Smooth muscle cell (in vitro differentiated cells): ENCODE measurements at regions not wholly inside any gene's neighbourhood (a gene's known extent, or its start where the extent isn't known, plus 50 kb on each side); places are given as distances from the start of the nearest gene placed in this dataset.
A peak's percentile ranks its signal among the peaks of the same experiment; 100 is the strongest.

Experiments
- DNase-seq: peaks from one replicate; lab custom pipeline; 2025; ENCODE audit not compliant: unreplicated experiment; lab: John Stamatoyannopoulos, UW
- H2AFZ ChIP-seq: fragments of 200-600 bp; sonication (generic); 2 replicates; pipeline ENCODE4 v1.6.0; 2016; ENCODE audit warnings: antibody characterized with exemption, low read depth, mild to moderate bottlenecking
- H3F3A ChIP-seq: fragments of 200-600 bp; sonication (generic); 2 replicates; pipeline ENCODE4 v1.6.0; 2017; ENCODE audit warnings: antibody characterized with exemption, low read depth
- H3K27ac ChIP-seq: fragments of 200-600 bp; sonication (generic); 2 replicates; pipeline ENCODE4 v1.5.1; 2016; ENCODE audit warnings: low read depth, mild to moderate bottlenecking
- H3K27me3 ChIP-seq: fragments of 200-600 bp; sonication (generic); 2 replicates; pipeline ENCODE4 v1.6.1; 2016; ENCODE audit warnings: low read depth, mild to moderate bottlenecking
- H3K36me3 ChIP-seq: fragments of 200-600 bp; sonication (generic); 2 replicates; pipeline ENCODE4 v1.5.1; 2016; ENCODE audit warnings: low read depth
- H3K4me1 ChIP-seq: fragments of 200-600 bp; sonication (generic); 2 replicates; pipeline ENCODE4 v1.5.1; 2016; ENCODE audit warnings: low read depth
- H3K4me2 ChIP-seq: fragments of 200-600 bp; sonication (generic); 2 replicates; pipeline ENCODE4 v1.6.0; 2016; ENCODE audit warnings: mild to moderate bottlenecking
- H3K4me3 ChIP-seq: fragments of 200-600 bp; sonication (generic); 2 replicates; pipeline ENCODE4 v1.5.1; 2016; ENCODE audit warnings: mild to moderate bottlenecking
- H3K79me2 ChIP-seq: fragments of 200-600 bp; sonication (generic); 2 replicates; pipeline ENCODE4 v1.6.0; 2016; ENCODE audit warnings: low read depth, mild to moderate bottlenecking
- H3K9ac ChIP-seq: fragments of 200-600 bp; sonication (generic); 2 replicates; pipeline ENCODE4 v1.6.0; 2016; ENCODE audit warnings: low read depth
- H3K9me3 ChIP-seq: fragments of 200-600 bp; sonication (generic); replicated peaks from 2 replicates; pipeline ENCODE4 v1.5.1; 2016; ENCODE audit warnings: low read depth
- H4K20me1 ChIP-seq: fragments of 200-600 bp; sonication (generic); 2 replicates; pipeline ENCODE4 v1.6.0; 2016; ENCODE audit warnings: low read depth
- WGBS: methylation state at CpG from one replicate; pipeline ENCODE4 v1.1.7; 2016; ENCODE audit warnings: low lambda C conversion rate; 5-methylcytosine and 5-hydroxymethylcytosine counted together
- TF ChIP-seq, protein P1 (sequence below): fragments of 200-600 bp; sonication (generic); IDR thresholded peaks from 2 replicates; pipeline ENCODE4 v1.5.1; 2017; ENCODE audit warnings: borderline replicate concordance, mild to moderate bottlenecking, antibody characterized with exemption; ENCODE audit not compliant: insufficient read depth, poor library complexity, severe bottlenecking

DNA sequence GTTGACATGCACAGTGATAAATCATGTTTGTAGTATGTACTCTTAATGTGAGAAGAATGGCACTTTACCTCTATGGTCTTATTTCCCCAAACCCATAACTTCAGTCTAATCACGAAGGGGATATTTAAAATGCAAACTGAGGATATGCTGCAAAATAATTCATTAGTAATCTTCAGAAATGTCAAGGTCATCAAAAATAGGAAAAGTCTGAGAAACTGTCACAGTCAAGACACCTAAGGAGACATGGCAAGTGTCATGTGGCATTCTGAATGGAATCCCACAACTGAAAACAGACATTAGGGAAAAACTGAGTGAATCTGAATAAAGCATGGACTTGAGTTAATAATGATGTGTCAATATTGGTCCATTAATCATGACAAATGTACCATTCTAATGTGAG is 605.5 kb upstream of the ANKRD30A start:
- TF ChIP-seq, protein P1, sequence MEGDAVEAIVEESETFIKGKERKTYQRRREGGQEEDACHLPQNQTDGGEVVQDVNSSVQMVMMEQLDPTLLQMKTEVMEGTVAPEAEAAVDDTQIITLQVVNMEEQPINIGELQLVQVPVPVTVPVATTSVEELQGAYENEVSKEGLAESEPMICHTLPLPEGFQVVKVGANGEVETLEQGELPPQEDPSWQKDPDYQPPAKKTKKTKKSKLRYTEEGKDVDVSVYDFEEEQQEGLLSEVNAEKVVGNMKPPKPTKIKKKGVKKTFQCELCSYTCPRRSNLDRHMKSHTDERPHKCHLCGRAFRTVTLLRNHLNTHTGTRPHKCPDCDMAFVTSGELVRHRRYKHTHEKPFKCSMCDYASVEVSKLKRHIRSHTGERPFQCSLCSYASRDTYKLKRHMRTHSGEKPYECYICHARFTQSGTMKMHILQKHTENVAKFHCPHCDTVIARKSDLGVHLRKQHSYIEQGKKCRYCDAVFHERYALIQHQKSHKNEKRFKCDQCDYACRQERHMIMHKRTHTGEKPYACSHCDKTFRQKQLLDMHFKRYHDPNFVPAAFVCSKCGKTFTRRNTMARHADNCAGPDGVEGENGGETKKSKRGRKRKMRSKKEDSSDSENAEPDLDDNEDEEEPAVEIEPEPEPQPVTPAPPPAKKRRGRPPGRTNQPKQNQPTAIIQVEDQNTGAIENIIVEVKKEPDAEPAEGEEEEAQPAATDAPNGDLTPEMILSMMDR = no peak
- Histone ChIP-seq H3K9me3 (no peaks in the 10 kb centered on the region), H3K27me3 (no peaks in the 10 kb centered on the region), H3K9ac (no peak overlapping the region), H3K4me3 (no peak overlapping the region), H4K20me1 (no peaks in the 10 kb centered on the region), H3F3A (no peaks in the 10 kb centered on the region), H2AFZ (no peak overlapping the region), H3K4me2 (no peak overlapping the region), H3K27ac (no peak overlapping the region), H3K4me1 (no peaks in the 10 kb centered on the region), H3K36me3 (no peaks in the 10 kb centered on the region), H3K79me2 (no peaks in the 10 kb centered on the region)
- no peak for DNase-seq
- WGBS = 88% methylated on average over 1 of the region's 1 CpG

GRCh38 chr10:36516281-36516680 is 609.1 kb upstream of the ANKRD30A start:
- Histone ChIP-seq H3K27me3 (no peaks in the 10 kb centered on the region), H2AFZ (no peak overlapping the region), H4K20me1 (no peaks in the 10 kb centered on the region), H3K4me2 (no peak overlapping the region), H3F3A (no peaks in the 10 kb centered on the region), H3K9ac (no peak overlapping the region), H3K79me2 (no peaks in the 10 kb centered on the region), H3K36me3 (no peaks in the 10 kb centered on the region), H3K4me3 (no peak overlapping the region), H3K27ac (no peak overlapping the region), H3K9me3 (no peaks in the 10 kb centered on the region), H3K4me1 (no peaks in the 10 kb centered on the region)
- DNase-seq = no peak
- TF ChIP-seq, protein P1 = no peak

- H3K9ac ChIP-seq = no peak overlapping the region
- no peak overlapping the region for H3K27ac ChIP-seq
- H3K4me1 ChIP-seq = no peaks in the 10 kb centered on the region
- H3F3A ChIP-seq = no peaks in the 10 kb centered on the region
- WGBS = 58% methylated on average over 2 of the region's 2 CpGs
- H3K4me3 ChIP-seq = no peak overlapping the region
- peak overlapping the region; percentile 7 for H2AFZ ChIP-seq
- DNase-seq = no peak
- no peaks in the 10 kb centered on the region for H3K27me3 ChIP-seq
- H3K9me3 ChIP-seq = no peaks in the 10 kb centered on the region
- H3K4me2 ChIP-seq = no peak overlapping the region
- H4K20me1 ChIP-seq = no peaks in the 10 kb centered on the region
- TF ChIP-seq, protein P1 = no peak
- H3K36me3 ChIP-seq = no peaks in the 10 kb centered on the region
- no peaks in the 10 kb centered on the region for H3K79me2 ChIP-seq
These were observed 610.1 kb upstream of the ANKRD30A start for GRCh38 chr10:36515319-36515718.

DNA sequence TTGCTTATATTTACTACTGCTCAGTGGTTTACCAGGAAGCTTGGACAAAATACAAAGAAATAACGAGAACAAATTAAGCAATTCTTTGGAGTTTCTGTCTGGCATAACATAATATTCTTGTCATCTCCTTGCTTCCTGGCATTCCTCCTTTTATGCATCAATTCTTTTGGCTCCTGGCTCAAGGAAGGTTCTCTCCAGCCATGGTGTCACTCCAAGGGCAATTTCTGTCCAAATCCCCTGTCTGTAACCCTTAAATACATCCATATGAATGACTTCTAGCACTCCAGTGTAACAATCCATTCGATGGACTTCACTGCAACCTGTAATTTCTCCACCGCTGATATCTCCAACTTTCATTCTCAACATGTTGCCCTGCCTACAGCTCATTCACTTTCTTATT is 617.7 kb upstream of the ANKRD30A start:
- no peaks in the 10 kb centered on the region for H3K9me3 ChIP-seq
- no peak overlapping the region for H2AFZ ChIP-seq
- no peaks in the 10 kb centered on the region for H3K79me2 ChIP-seq
- no peak overlapping the region for H3K4me2 ChIP-seq
- H3K27ac ChIP-seq = no peak overlapping the region
- 74% methylated on average over 3 of the region's 3 CpGs for WGBS
- no peak for DNase-seq
- H3K27me3 ChIP-seq = peaks cover 6% of the 10 kb centered on the region
- no peaks in the 10 kb centered on the region for H3K36me3 ChIP-seq
- no peaks in the 10 kb centered on the region for H3K4me1 ChIP-seq
- no peak overlapping the region for H3K9ac ChIP-seq
- no peaks in the 10 kb centered on the region for H3F3A ChIP-seq
- TF ChIP-seq, protein P1 = no peak
- H3K4me3 ChIP-seq = no peak overlapping the region
- H4K20me1 ChIP-seq = no peaks in the 10 kb centered on the region
